Left lung (tissue), 4 donors: ENCODE measurements at regions not wholly inside any gene's neighbourhood (a gene's known extent, or its start where the extent isn't known, plus 50 kb on each side); places are given as distances from the start of the nearest gene placed in this dataset.

ENCODE experiments used
- ATAC-seq: fragments of 200-7000 bp; cut with Tn5 transposase; one replicate; pipeline ENCODE4 v1.9.1; 2020; ENCODE audit warnings: moderate library complexity
- DNase-seq, 4 donors: peaks; one replicate each; pipeline ENCODE4 v3.0.0-alpha.2; 2013 to 2020
- H3K27ac ChIP-seq, 2 donors: fragments of 200-600 bp; sonication (generic) in 1 of 2; one replicate each; pipeline versions ENCODE4 v1.5.0 to v1.8.0; 2020 to 2021
- H3K27me3 ChIP-seq, 2 donors: fragments of 200-600 bp; sonication (generic) in 1 of 2; one replicate each; pipeline versions ENCODE4 v1.5.0 to v1.8.0; 2020 to 2021
- H3K36me3 ChIP-seq, 2 donors: fragments of 200-600 bp; sonication (generic) in 1 of 2; one replicate each; pipeline versions ENCODE4 v1.5.0 to v1.8.0; 2020 to 2021
- H3K4me1 ChIP-seq, 2 donors: fragments of 200-600 bp; one replicate each; pipeline ENCODE4 v1.8.0; 2021
- H3K4me3 ChIP-seq, 2 donors: fragments of 200-600 bp; sonication (generic) in 1 of 2; one replicate each; pipeline versions ENCODE4 v1.5.0 to v1.8.0; 2020 to 2021; ENCODE audit warnings: mild to moderate bottlenecking in 1 of 2
- H3K9me3 ChIP-seq, 2 donors: fragments of 200-600 bp; sonication (generic) in 1 of 2; one replicate each; pipeline versions ENCODE4 v1.5.0 to v1.8.0; 2020 to 2021
- intact Hi-C, 2 donors: fragments of 100-400 bp; cut with DNase I; formaldehyde crosslinking; loops; one replicate each; pipeline versions ENCODE4 v1.11.2 to v1.14.2; 2022
- TF ChIP-seq, protein P1 (sequence below), 2 donors: fragments of 200-600 bp; sonication (generic) in 1 of 2; IDR thresholded peaks; one replicate each; pipeline versions ENCODE4 v1.5.0 to v1.8.0; 2021; ENCODE audit warnings: antibody characterized with exemption in 2 of 2
- donor health status: DM: no; HTN: yes; CAD: no.
- donor health status: DM: no; HTN: no; CAD: no.

GRCh38 chr3:24596626-24597025 lies 102.0 kb upstream of the THRB start:
- TF ChIP-seq, protein P1, sequence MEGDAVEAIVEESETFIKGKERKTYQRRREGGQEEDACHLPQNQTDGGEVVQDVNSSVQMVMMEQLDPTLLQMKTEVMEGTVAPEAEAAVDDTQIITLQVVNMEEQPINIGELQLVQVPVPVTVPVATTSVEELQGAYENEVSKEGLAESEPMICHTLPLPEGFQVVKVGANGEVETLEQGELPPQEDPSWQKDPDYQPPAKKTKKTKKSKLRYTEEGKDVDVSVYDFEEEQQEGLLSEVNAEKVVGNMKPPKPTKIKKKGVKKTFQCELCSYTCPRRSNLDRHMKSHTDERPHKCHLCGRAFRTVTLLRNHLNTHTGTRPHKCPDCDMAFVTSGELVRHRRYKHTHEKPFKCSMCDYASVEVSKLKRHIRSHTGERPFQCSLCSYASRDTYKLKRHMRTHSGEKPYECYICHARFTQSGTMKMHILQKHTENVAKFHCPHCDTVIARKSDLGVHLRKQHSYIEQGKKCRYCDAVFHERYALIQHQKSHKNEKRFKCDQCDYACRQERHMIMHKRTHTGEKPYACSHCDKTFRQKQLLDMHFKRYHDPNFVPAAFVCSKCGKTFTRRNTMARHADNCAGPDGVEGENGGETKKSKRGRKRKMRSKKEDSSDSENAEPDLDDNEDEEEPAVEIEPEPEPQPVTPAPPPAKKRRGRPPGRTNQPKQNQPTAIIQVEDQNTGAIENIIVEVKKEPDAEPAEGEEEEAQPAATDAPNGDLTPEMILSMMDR (IDR thresholded peaks at IDR 0.05): no peak
- H3K9me3 ChIP-seq: no peaks in the 10 kb centered on the region
- peaks cover 0 to 7% of the 10 kb centered on the region in 2 donors for H3K4me1 ChIP-seq
- H3K36me3 ChIP-seq: no peaks in the 10 kb centered on the region
- intact Hi-C loops: no loop called here
- no peaks in the 10 kb centered on the region for H3K27me3 ChIP-seq
- no peak overlapping the region for H3K4me3 ChIP-seq
- DNase-seq: no peak
- no peak overlapping the region for H3K27ac ChIP-seq
- ATAC-seq: no peak

GRCh38 chr3:24598695-24599470 lies 104.2 kb upstream of the THRB start:
- H3K4me1 ChIP-seq: peaks cover 0 to 7% of the 10 kb centered on the region in 2 donors
- no peak overlapping the region for H3K4me3 ChIP-seq
- H3K36me3 ChIP-seq: no peaks in the 10 kb centered on the region
- intact Hi-C loops: no loop called here
- H3K27ac ChIP-seq: no peak overlapping the region
- DNase-seq: peak in 1 of 4 donors; percentile 52
- TF ChIP-seq, protein P1 (IDR thresholded peaks at IDR 0.05): no peak
- H3K27me3 ChIP-seq: no peaks in the 10 kb centered on the region
- H3K9me3 ChIP-seq: no peaks in the 10 kb centered on the region
- peak; percentile 38 for ATAC-seq

GRCh38 chr3:24601066-24601939 lies 106.7 kb upstream of the THRB start:
- Histone ChIP-seq H3K27me3 (no peaks in the 10 kb centered on the region), H3K4me1 (peaks cover 0 to 7% of the 10 kb centered on the region in 2 donors)
- ATAC-seq: no peak

DNA sequence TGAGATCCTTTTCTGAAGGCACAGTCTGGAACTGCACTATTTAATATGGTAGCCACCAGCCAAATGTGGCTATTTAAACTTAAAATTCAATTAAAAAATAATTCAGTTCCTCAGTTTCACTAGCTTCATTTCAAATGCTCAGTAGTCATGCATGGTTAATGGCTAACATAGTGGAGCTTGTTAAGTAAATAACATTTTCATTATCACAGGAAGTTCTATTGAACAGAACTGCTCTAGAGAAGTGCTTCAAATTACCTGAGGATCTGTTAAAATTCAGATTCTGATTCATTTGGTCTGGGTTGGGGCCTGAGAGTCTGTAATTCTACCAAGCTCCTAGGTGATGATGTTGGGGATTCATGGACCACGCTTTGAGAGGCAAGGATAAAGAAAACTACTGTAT lies 109.6 kb upstream of the THRB start:
- no peaks in the 10 kb centered on the region for H3K4me1 ChIP-seq
- H3K9me3 ChIP-seq: no peaks in the 10 kb centered on the region
- intact Hi-C loops: no loop called here
- no peaks in the 10 kb centered on the region for H3K27me3 ChIP-seq
- H3K36me3 ChIP-seq: no peaks in the 10 kb centered on the region
- ATAC-seq (peak; percentile 61), DNase-seq (no peak)
- H3K27ac ChIP-seq: no peak overlapping the region
- TF ChIP-seq, protein P1 (IDR thresholded peaks at IDR 0.05): no peak
- no peak overlapping the region for H3K4me3 ChIP-seq

More at GRCh38 chr3:24601066-24601939, 106.7 kb upstream of the THRB start:
- Histone ChIP-seq H3K36me3 (no peaks in the 10 kb centered on the region), H3K4me3 (no peak overlapping the region), H3K27ac (no peak overlapping the region), H3K9me3 (no peaks in the 10 kb centered on the region)
- peak in 2 of 4 donors; percentile 86 to 89 for DNase-seq
- intact Hi-C loops: no loop called here
- TF ChIP-seq, protein P1 (IDR thresholded peaks at IDR 0.05): no peak

DNA sequence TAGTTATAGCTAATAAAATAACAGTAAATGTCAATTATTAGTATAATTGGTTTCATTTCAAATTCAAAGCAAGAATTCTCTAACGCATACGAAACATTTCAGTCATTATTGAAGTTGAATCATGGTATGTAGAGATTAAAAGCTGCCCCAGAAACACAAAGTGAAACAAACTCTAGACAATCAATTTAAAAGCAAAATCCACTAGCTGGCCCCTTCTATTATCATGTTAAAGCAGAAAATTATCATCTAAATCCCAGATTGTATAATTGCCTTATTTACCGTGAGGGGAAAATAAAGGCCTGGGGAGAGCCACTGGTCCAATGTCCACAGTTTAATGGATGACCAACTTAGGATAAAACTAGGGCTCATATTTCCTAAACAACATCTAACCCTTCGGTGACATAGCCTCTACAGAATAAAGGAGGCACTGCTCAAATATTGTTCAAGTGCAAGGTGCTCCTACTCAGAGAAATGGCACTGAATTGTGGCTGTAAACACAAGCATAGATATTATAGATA lies 110.9 kb upstream of the THRB start:
- DNase-seq (no peak), ATAC-seq (no peak)
- intact Hi-C loops: no loop called here
- Histone ChIP-seq H3K9me3 (no peaks in the 10 kb centered on the region), H3K4me1 (no peaks in the 10 kb centered on the region), H3K27ac (no peak overlapping the region), H3K36me3 (no peaks in the 10 kb centered on the region), H3K27me3 (no peaks in the 10 kb centered on the region), H3K4me3 (no peak overlapping the region)
- TF ChIP-seq, protein P1 (IDR thresholded peaks at IDR 0.05): no peak
